NB4 (cell line): ENCODE measurements at regions not wholly inside any gene's neighbourhood (a gene's known extent, or its start where the extent isn't known, plus 50 kb on each side); places are given as distances from the start of the nearest gene placed in this dataset.

Source experiments
- DNase-seq: peaks from one replicate; pipeline ENCODE4 v3.0.0; 2010; ENCODE audit warnings: low read depth
- H3K4me3 ChIP-seq: one replicate; pipeline ENCODE4 v1.5.1; 2011; ENCODE audit warnings: mild to moderate bottlenecking, low read depth, low read length, moderate library complexity
- MYC ChIP-seq: IDR thresholded peaks from 2 replicates; pipeline ENCODE4 v1.6.1; 2011; ENCODE audit warnings: low read depth, low read length
- POLR2A ChIP-seq: IDR thresholded peaks from 2 replicates; pipeline ENCODE4 v1.6.1; 2011; ENCODE audit warnings: mild to moderate bottlenecking; ENCODE audit not compliant: insufficient read length; ENCODE audit errors: extremely low read depth
- TF ChIP-seq, protein P1 (sequence below): IDR thresholded peaks from one replicate; pipeline ENCODE4 v1.5.1; 2012; ENCODE audit warnings: low read depth, low read length
- TF ChIP-seq, protein P2 (sequence below): IDR thresholded peaks from 2 replicates; pipeline ENCODE4 v1.6.1; 2011; ENCODE audit warnings: low read depth, low read length

DNA sequence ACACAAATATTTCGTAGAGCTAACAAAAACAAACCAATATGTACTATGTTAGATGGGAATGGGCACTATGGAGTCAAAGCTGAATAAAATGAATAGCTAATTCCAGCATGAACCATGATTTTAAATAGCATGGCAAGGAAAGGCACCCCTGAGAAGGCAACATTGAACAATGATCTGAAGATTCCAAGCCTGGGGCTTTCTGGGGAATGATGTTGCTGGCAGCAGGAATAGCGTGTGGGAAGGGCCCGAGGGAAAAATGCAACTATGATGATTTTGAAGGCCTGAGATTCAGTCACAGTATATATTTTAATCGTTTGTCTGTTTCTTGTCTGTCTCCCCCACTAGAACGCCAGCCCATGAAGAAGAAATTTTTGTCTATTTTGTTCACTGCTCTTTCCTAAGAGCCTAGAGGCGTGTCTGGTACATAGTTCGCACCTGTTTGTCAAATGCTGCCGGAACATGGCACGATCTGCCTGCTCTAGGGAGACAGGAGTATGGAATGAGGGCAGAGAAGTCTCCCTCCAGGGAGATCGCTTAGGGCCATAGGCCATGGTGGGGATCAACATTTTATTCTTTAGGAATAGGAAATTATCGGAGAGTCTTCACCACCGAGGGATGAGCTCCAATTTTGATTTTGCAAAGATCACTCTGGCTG is 84.8 kb upstream of the EYA2 start:
- DNase-seq: no peak
- TF ChIP-seq, protein P1, sequence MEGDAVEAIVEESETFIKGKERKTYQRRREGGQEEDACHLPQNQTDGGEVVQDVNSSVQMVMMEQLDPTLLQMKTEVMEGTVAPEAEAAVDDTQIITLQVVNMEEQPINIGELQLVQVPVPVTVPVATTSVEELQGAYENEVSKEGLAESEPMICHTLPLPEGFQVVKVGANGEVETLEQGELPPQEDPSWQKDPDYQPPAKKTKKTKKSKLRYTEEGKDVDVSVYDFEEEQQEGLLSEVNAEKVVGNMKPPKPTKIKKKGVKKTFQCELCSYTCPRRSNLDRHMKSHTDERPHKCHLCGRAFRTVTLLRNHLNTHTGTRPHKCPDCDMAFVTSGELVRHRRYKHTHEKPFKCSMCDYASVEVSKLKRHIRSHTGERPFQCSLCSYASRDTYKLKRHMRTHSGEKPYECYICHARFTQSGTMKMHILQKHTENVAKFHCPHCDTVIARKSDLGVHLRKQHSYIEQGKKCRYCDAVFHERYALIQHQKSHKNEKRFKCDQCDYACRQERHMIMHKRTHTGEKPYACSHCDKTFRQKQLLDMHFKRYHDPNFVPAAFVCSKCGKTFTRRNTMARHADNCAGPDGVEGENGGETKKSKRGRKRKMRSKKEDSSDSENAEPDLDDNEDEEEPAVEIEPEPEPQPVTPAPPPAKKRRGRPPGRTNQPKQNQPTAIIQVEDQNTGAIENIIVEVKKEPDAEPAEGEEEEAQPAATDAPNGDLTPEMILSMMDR: no peak
- no peak for TF ChIP-seq POLR2A
- TF ChIP-seq, protein P2, sequence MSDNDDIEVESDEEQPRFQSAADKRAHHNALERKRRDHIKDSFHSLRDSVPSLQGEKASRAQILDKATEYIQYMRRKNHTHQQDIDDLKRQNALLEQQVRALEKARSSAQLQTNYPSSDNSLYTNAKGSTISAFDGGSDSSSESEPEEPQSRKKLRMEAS: no peak
- H3K4me3 ChIP-seq: no peak overlapping the region

DNA sequence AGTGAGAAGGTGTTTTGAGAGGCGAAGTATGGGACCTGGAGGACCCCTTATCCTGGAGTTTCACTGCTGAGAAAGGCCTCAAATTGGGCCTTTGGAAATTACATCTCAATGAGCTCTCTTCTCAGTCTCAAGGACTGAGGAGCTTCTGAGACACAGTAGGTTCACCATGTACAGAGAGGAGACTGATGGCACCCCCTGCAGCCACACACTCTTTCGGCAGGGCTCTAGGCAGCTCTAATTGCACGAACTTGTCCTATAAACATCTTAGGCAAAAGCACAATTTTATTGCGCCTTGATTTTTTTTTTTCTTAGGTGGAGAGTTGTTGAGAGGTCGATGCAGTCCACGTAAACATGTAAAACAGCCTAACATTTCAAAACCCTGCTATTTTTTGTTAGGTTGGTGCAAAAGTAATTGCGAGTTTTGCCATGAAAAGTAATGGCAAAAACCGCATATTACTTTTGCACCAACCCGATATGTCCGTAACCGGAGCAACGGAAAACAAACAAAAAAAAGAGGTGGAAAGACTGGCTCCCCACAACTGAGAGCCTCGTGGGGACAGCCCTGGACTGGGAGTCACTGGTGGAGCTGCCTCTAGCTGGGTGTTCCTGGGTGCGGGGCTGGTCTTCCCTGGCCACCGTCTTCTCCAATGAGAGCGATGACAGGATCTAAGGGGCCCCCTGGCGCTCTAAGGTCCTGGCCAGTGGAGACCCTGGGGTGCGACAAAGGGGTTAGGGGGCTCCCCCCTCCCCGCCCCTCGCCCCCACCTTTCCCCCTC is 84.0 kb upstream of the EYA2 start:
- DNase-seq: no peak
- no peak overlapping the region for H3K4me3 ChIP-seq
- TF ChIP-seq, protein P1: no peak
- TF ChIP-seq POLR2A: no peak
- TF ChIP-seq, protein P2: no peak
- no peak for TF ChIP-seq MYC

DNA sequence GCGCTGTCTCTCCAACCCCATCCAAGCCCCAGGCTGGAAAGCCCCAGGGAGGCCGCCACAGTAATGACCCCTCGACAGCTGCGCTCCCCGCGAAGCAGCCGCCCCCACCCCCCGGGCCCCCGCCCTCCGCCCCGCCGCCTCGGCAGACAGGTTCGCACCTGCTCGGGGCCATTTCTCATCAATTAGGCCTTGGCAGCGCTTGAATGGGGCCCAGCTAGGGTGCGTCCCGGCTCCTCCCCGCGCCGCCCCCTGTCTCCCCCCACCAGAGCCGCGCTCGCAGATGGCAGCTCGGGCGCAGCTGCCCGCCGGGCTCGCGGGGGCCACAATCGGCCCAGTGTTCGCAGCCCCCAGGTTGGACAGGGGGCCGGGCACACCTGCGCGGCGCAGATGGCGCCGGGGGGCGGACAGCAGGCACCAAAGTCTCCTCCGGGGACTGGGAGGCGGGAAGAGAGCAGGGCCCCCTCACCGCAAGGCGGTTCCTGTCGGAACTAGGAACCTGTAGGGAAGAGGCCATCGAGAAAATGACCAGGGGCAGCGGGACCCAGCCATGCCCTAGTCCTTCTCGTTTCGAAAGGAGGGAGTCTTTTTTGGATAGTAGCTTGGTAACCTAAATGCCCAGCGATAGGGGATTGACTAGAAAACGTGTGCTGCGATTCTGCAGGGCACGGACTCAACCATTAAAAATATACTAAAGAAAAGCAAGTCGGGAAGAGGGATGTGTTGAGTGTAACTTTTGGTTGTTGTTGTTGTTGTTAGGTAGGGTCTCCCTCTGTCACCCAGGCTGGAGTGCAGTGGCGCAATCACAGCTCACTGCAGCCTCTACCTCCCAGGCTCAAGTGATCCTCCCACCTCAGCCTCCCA is 83.2 kb upstream of the EYA2 start:
- DNase-seq: no peak
- TF ChIP-seq, protein P1: no peak
- TF ChIP-seq POLR2A (no peak), MYC (no peak)
- TF ChIP-seq, protein P2: no peak
- no peak overlapping the region for H3K4me3 ChIP-seq

DNA sequence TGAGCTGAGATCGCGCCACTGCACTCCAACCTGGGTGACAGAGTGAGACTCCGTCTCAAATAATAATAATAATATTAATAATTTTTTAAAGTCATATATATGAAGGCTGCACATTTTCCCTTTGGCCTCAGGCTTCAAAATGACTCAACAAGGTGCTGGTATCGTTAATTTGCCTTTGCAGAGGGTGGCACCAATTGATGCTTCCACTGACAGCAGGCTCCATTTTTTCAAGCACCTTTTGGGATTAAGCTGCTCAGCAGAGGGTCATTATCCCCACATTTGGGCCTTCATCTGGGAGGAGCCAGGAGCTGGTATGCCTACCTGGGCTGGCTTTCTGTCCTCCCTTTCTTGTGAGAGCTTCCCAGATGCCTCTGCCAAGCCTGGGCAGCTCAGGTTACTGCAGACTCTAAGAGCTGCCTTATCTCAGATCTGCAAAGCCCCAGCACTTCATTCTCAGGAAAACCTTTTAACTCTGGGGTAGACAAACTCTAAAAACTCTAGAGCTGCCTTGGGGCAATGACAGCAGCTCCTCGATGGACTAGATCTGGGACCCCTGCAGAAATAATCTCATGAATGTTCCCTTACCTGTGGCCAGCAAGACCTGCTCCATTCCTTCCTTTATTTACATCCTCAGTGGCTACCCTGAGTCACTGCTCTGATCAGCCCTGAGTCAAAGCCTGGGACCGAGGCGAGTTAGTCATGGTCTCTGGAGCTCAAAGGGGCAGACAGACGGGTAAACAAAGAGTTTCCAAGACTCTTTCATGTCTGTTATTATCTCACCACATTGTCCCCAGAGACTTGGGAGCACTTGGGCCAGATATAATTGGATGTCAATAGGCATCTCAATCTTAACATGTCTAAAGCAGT is 80.0 kb upstream of the EYA2 start:
- TF ChIP-seq, protein P1: no peak
- TF ChIP-seq MYC (no peak), POLR2A (no peak)
- TF ChIP-seq, protein P2: no peak
- H3K4me3 ChIP-seq: no peak overlapping the region
- DNase-seq: no peak

DNA sequence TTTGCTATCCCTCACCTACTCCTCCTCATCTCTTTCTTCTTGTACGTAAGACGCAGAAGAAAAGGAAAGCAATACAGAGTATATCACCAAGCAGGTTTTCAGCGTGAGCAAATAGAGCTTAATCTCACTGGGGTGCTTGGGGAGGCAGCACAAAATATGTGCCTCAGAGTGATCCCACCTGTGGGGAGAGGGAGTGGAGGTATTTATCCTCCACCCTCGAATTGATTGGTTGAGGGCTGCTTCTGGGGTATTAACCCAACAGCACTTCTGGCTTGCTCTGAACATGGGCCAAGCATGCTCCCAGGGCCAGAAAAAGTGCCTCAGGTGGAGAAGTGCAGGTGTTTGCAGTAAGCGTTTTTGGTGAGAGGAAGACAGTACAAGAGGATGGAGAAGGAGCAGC is 78.5 kb upstream of the EYA2 start:
- DNase-seq: no peak
- TF ChIP-seq, protein P2: no peak
- TF ChIP-seq POLR2A (no peak), MYC (no peak)
- TF ChIP-seq, protein P1: no peak
- H3K4me3 ChIP-seq: no peak overlapping the region
